ENCODE measurements at regions not wholly inside any gene's neighbourhood (a gene's known extent, or its start where the extent isn't known, plus 50 kb on each side); places are given as distances from the start of the nearest gene placed in this dataset.

DNA sequence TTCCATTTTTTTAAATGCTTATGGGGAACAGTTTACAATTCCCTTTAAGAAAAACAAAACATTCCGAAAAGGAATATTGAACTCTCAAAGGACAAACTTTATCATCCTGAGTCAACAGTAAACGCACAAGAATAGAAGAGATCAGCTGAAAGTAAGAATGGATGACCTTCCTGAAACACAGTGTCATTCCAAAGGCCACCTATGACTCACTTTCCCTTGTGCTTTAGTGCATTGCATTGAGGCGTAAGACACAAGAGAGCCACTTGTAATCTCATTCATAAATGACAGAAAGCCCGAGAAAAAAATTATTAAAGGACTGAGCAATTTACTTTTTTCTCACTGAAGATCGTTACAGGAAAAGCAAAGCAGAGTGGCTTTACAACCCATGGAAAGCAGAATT, 1062.4 kb upstream of the DIAPH2 start:
- TF ChIP-seq FOXA1 (IDR thresholded peaks at IDR 0.05): no peak
- TF ChIP-seq ZNF384 (IDR thresholded peaks at IDR 0.05): no peak
- no peak for TF ChIP-seq ELF4 (IDR thresholded peaks at IDR 0.05)
- TF ChIP-seq FOXK2 (IDR thresholded peaks at IDR 0.05): no peak
- TF ChIP-seq SP1 (IDR thresholded peaks at IDR 0.05): no peak
- TF ChIP-seq CTBP1 (IDR thresholded peaks at IDR 0.05; ENCODE audit: borderline replicate concordance): no peak
- TF ChIP-seq FOXM1 (IDR thresholded peaks at IDR 0.05; ENCODE audit: borderline replicate concordance): no peak
- no peak for TF ChIP-seq ARNT (IDR thresholded peaks at IDR 0.05)
- TF ChIP-seq SUZ12 (IDR thresholded peaks at IDR 0.05): no peak
- TF ChIP-seq HDGF (IDR thresholded peaks at IDR 0.05; ENCODE audit: borderline replicate concordance): no peak
- no peak for TF ChIP-seq BHLHE40 (IDR thresholded peaks at IDR 0.05; ENCODE audit: borderline replicate concordance)
- TF ChIP-seq L3MBTL2 (conservative IDR thresholded peaks at IDR 0.05): no peak
- no peak for TF ChIP-seq LEF1 (IDR thresholded peaks at IDR 0.05; ENCODE audit: borderline replicate concordance)
